ENCODE measurements at regions not wholly inside any gene's neighbourhood (a gene's known extent, or its start where the extent isn't known, plus 50 kb on each side); places are given as distances from the start of the nearest gene placed in this dataset.

DNA sequence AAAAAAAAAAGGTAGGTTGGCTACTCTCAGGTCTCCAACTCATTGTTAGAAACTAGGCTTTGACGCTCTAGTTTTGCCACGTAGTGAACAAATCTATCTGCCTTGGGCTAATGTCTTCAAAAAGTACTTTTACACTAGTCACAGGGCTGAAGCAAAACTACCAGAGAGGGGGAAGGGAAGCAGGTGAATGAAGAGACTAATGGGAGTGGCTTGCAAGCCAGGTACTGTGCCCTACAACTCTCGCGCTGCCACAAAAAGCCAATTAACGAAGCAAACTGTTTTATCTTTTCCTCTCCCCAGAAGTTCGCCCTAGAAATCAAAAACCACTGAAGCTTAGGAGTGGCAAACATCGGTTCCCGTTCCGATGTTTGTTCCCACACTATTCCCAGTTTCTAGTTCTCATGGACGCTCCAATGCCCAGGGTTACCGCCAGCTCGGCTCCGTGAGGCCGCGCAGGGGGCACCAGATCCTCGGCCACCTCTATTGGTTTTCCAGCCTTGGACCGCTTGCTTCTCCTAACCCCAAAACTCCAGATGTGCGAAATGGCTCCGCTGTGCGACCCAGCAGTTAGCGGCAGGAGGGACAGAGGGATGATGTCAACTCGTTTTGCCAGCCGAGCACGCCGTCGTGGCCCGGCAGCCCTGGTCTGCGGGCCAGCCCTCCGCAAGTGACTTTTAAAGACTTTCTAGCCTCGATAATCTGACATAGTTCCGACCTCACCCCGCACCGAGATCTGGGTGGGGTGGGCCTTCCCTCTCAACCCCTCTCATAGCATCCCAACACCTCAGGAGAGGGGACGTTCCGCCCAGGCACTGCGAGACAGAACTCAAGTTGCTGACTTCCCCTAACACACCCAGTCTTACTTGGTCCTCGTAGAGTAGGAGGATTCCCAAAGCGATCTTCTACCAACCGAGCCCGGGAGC lies 242.1 kb downstream of the KDM5D start:
- Histone ChIP-seq H3K36me3 (ENCODE audit: control insufficient read depth in 2 of 2, extremely low read depth in 1 of 2, insufficient read depth in 1 of 2, low read length in 1 of 2) (no peaks in the 10 kb centered on the region), H3K27me3 (replicated peaks in 1 of 2; ENCODE audit: control insufficient read depth in 2 of 2, extremely low read depth in 1 of 2, insufficient read depth in 2 of 2, low read length in 1 of 2) (no peaks in the 10 kb centered on the region), H3K4me3 (ENCODE audit: control insufficient read depth in 1 of 2, extremely low read depth in 1 of 2, low read length in 1 of 2) (peak overlapping the region in 1 of 2 donors; percentile 66), H3K9me3 (no peaks in the 10 kb centered on the region), H3K4me1 (ENCODE audit: control insufficient read depth in 1 of 2, extremely low read depth in 1 of 2, insufficient read depth in 2 of 2, low read length in 2 of 2) (peaks cover 0 to 27% of the 10 kb centered on the region in 2 experiments), H3K27ac (ENCODE audit: low read length) (peak overlapping the region; percentile 69)
- peak in 18 of 35 experiments; percentile 1 to 41 (median 21) for DNase-seq
- H3K36me3 Mint-ChIP-seq: no peaks in the 10 kb centered on the region
- no peaks in the 10 kb centered on the region for H3K9me3 Mint-ChIP-seq
- ChIA-PET CTCF (interaction anchor here in 1 of 2 donors (0.8 to 1.5 kb wide), 4 partner anchors 65 to 73 kb away, joined by 3 to 6 read pairs (median 4); no protein-coding TSS in a partner anchor), POLR2A (interaction anchor here in 1 of 2 donors (1.5 kb wide), 1 partner anchor 65 kb away, joined by 3 read pairs; no protein-coding TSS in a partner anchor)
- H3K27ac Mint-ChIP-seq: peak overlapping the region in 1 of 2 donors; percentile 93
- 39% methylated on average over 16 of the region's 40 CpGs for WGBS (ENCODE audit: insufficient coverage)
- H3K4me3 Mint-ChIP-seq: peak overlapping the region in 1 of 3 donors; percentile 91
- H3K27me3 Mint-ChIP-seq: no peaks in the 10 kb centered on the region
- H3K4me1 Mint-ChIP-seq: peaks cover 0 to 44% (median 0%) of the 10 kb centered on the region in 3 donors
- ATAC-seq (replicated peaks in 1 of 4): peak in 2 of 4 experiments; percentile 59 to 61

DNA sequence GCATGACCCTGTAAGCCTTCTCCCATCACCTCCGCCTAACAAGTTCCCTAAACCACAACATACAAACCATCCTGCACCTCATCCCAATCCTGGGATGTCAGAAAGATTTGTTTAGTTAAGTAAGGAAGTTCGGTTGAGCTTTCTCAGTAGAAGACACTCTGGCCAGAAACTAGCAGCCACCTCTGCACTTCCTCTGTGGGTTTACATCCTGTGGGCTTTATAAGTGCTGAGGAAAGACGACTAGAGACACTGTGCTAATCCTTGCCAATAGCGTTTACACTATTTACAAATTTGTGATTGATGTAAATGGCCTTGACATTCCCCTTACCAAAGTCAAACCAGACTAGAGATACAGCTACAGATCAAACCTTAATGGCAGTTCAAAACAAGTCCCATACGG lies 246.0 kb downstream of the KDM5D start:
- Histone ChIP-seq H3K36me3 (ENCODE audit: control insufficient read depth in 2 of 2, extremely low read depth in 1 of 2, insufficient read depth in 1 of 2, low read length in 1 of 2) (no peaks in the 10 kb centered on the region), H3K27me3 (replicated peaks in 1 of 2; ENCODE audit: control insufficient read depth in 2 of 2, extremely low read depth in 1 of 2, insufficient read depth in 2 of 2, low read length in 1 of 2) (no peaks in the 10 kb centered on the region), H3K27ac (ENCODE audit: low read length) (peak overlapping the region; percentile 59), H3K4me3 (ENCODE audit: control insufficient read depth in 1 of 2, extremely low read depth in 1 of 2, low read length in 1 of 2) (no peak overlapping the region), H3K9me3 (no peaks in the 10 kb centered on the region), H3K4me1 (ENCODE audit: control insufficient read depth in 1 of 2, extremely low read depth in 1 of 2, insufficient read depth in 2 of 2, low read length in 2 of 2) (peaks cover 0 to 29% of the 10 kb centered on the region in 2 experiments)
- POLR2A ChIA-PET: interaction anchor here in 1 of 2 donors (0.5 kb wide), 1 partner anchor 13 kb away, joined by 4 read pairs; no protein-coding TSS in a partner anchor
- peaks cover 0 to 73% (median 0%) of the 10 kb centered on the region in 3 donors for H3K4me1 Mint-ChIP-seq
- H3K27me3 Mint-ChIP-seq: no peaks in the 10 kb centered on the region
- peak in 6 of 35 experiments; percentile 1 to 38 (median 3) for DNase-seq
- H3K36me3 Mint-ChIP-seq: no peaks in the 10 kb centered on the region
- no CpG with 5 or more reads among the region's 5 CpGs for WGBS (ENCODE audit: insufficient coverage)
- no peaks in the 10 kb centered on the region for H3K9me3 Mint-ChIP-seq
- peak overlapping the region in 1 of 2 donors; percentile 96 for H3K27ac Mint-ChIP-seq
- ATAC-seq (replicated peaks in 1 of 4): peak in 2 of 4 experiments; percentile 64 to 65
- CTCF ChIA-PET: interaction anchor here in 1 of 2 donors (0.8 kb wide), 1 partner anchor 69 kb away, joined by 3 read pairs; no protein-coding TSS in a partner anchor
- peak overlapping the region in 1 of 3 donors; percentile 62 for H3K4me3 Mint-ChIP-seq

DNA sequence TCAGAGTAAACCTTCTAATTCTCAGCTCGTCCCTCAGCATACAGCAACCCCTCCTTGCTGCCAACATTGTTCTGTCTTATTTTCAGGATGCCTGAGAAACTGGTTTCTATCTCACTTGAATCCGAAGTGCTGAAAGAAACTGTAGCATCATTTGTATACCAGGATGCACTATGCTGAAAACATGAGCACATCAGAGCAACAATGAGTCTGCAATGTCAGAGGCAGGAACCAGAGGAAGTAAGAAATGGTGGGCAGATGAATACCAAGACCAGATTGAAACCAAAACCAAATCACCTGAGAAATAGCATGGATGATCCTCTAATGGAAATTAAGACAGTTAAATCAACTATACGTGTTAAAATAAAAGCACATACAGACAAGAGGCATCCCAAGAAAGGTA lies 257.0 kb downstream of the KDM5D start:
- no peak for ATAC-seq (replicated peaks in 1 of 4)
- no CpG with 5 or more reads among the region's 3 CpGs for WGBS (ENCODE audit: insufficient coverage)
- Histone ChIP-seq H3K4me3 (ENCODE audit: control insufficient read depth in 1 of 2, extremely low read depth in 1 of 2, low read length in 1 of 2) (no peak overlapping the region), H3K27ac (ENCODE audit: low read length) (no peak overlapping the region), H3K36me3 (ENCODE audit: control insufficient read depth in 2 of 2, extremely low read depth in 1 of 2, insufficient read depth in 1 of 2, low read length in 1 of 2) (no peaks in the 10 kb centered on the region), H3K4me1 (ENCODE audit: control insufficient read depth in 1 of 2, extremely low read depth in 1 of 2, insufficient read depth in 2 of 2, low read length in 2 of 2) (no peaks in the 10 kb centered on the region), H3K27me3 (replicated peaks in 1 of 2; ENCODE audit: control insufficient read depth in 2 of 2, extremely low read depth in 1 of 2, insufficient read depth in 2 of 2, low read length in 1 of 2) (no peaks in the 10 kb centered on the region), H3K9me3 (no peaks in the 10 kb centered on the region)
- H3K9me3 Mint-ChIP-seq: peaks cover 0 to 20% (median 0%) of the 10 kb centered on the region in 3 donors
- no peak overlapping the region for H3K4me3 Mint-ChIP-seq
- no peaks in the 10 kb centered on the region for H3K27me3 Mint-ChIP-seq
- POLR2A ChIA-PET: no interaction called here
- DNase-seq: no peak
- H3K4me1 Mint-ChIP-seq: peaks cover 0 to 11% (median 0%) of the 10 kb centered on the region in 3 donors
- no peak overlapping the region for H3K27ac Mint-ChIP-seq
- CTCF ChIA-PET: no interaction called here
- H3K36me3 Mint-ChIP-seq: peaks cover 17% of the 10 kb centered on the region

DNA sequence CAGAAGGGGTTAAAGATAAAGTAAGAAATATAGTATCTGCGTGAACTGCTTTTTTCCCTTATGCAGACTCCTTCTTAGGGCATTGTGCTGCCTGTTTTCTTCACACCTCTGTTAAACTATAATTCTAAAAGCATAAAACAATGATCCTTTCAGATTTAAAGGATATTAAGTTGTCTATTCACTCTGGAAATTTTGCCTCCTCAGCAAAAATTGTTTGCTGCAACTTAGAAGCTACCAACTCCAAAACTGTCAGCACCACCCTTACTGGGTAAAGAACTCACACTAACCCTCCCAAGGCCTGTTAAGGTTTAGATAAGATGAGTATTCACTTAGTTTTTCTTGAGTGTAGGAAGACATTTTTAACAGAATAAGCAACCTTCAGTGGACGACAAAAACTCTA lies 259.5 kb downstream of the KDM5D start:
- no peak for DNase-seq
- Mint-ChIP-seq H3K4me1 (peaks cover 0 to 8% (median 0%) of the 10 kb centered on the region in 3 donors), H3K36me3 (peaks cover 15% of the 10 kb centered on the region), H3K4me3 (no peak overlapping the region), H3K27me3 (no peaks in the 10 kb centered on the region), H3K27ac (no peak overlapping the region), H3K9me3 (peaks cover 0 to 16% (median 0%) of the 10 kb centered on the region in 3 donors)
- ATAC-seq (replicated peaks in 1 of 4): no peak
- Histone ChIP-seq H3K4me3 (ENCODE audit: control insufficient read depth in 1 of 2, extremely low read depth in 1 of 2, low read length in 1 of 2) (no peak overlapping the region), H3K9me3 (no peaks in the 10 kb centered on the region), H3K27ac (ENCODE audit: low read length) (no peak overlapping the region), H3K4me1 (ENCODE audit: control insufficient read depth in 1 of 2, extremely low read depth in 1 of 2, insufficient read depth in 2 of 2, low read length in 2 of 2) (no peaks in the 10 kb centered on the region), H3K36me3 (ENCODE audit: control insufficient read depth in 2 of 2, extremely low read depth in 1 of 2, insufficient read depth in 1 of 2, low read length in 1 of 2) (no peaks in the 10 kb centered on the region), H3K27me3 (replicated peaks in 1 of 2; ENCODE audit: control insufficient read depth in 2 of 2, extremely low read depth in 1 of 2, insufficient read depth in 2 of 2, low read length in 1 of 2) (no peaks in the 10 kb centered on the region)
- WGBS (ENCODE audit: insufficient coverage): no CpG with 5 or more reads among the region's 2 CpGs
- CTCF ChIA-PET: no interaction called here
- POLR2A ChIA-PET: interaction anchor here in 1 of 2 donors (0.7 kb wide), 1 partner anchor 14 kb away, joined by 4 read pairs; no protein-coding TSS in a partner anchor

DNA sequence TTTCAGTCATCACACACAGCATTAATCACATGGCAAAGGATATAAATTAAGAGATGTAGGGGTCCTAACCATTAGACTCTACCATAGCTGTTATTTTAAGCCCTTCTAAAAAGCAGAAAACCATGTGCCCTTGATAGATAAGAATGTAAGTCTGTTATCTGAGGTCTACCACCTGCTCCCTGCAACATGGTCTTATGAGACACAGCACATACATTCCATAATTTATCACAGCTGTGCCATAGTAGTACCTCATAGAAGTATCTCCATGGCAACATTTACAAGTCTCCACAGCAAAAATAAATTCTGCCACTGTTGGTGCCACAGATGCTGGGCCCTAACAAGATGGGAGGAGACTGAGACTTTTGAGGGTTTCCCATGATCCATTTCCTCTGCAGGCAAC lies 265.4 kb downstream of the KDM5D start:
- CTCF ChIA-PET: no interaction called here
- H3K27ac ChIP-seq (ENCODE audit: low read length): no peak overlapping the region
- no peaks in the 10 kb centered on the region for H3K27me3 ChIP-seq (replicated peaks in 1 of 2; ENCODE audit: control insufficient read depth in 2 of 2, extremely low read depth in 1 of 2, insufficient read depth in 2 of 2, low read length in 1 of 2)
- ATAC-seq (replicated peaks in 1 of 4): no peak
- Mint-ChIP-seq H3K36me3 (peaks cover 26% of the 10 kb centered on the region), H3K4me1 (peaks cover 0 to 24% (median 0%) of the 10 kb centered on the region in 3 donors), H3K27ac (no peak overlapping the region), H3K9me3 (no peaks in the 10 kb centered on the region), H3K4me3 (no peak overlapping the region), H3K27me3 (no peaks in the 10 kb centered on the region)
- H3K4me3 ChIP-seq (ENCODE audit: control insufficient read depth in 1 of 2, extremely low read depth in 1 of 2, low read length in 1 of 2): no peak overlapping the region
- no peaks in the 10 kb centered on the region for H3K9me3 ChIP-seq
- POLR2A ChIA-PET: no interaction called here
- DNase-seq: no peak
- H3K36me3 ChIP-seq (ENCODE audit: control insufficient read depth in 2 of 2, extremely low read depth in 1 of 2, insufficient read depth in 1 of 2, low read length in 1 of 2): peaks cover 0 to 5% of the 10 kb centered on the region in 2 donors
- H3K4me1 ChIP-seq (ENCODE audit: control insufficient read depth in 1 of 2, extremely low read depth in 1 of 2, insufficient read depth in 2 of 2, low read length in 2 of 2): peaks cover 0 to 4% of the 10 kb centered on the region in 2 experiments

DNA sequence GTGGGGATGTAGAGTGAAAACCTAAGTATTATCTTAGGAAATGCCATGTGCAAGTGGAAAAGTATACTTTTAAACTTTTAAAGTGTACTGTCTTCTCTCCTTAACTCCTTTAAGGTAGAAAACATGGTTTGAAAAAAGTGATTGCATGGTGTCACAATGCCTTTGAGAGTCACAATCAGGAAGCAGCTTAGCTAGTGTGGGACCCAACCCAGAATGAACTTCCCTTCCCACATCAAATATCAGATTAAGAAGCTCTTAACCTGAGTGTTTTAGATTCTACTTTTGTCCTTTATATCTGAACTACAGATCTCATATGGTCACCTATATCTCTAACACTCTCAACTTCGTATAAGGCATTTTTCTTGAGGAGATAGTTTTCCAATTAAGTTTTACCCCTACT lies 266.6 kb downstream of the KDM5D start:
- H3K9me3 ChIP-seq: no peaks in the 10 kb centered on the region
- DNase-seq (no peak), ATAC-seq (replicated peaks in 1 of 4) (peak in 1 of 4 experiments; percentile 70)
- Mint-ChIP-seq H3K4me3 (no peak overlapping the region), H3K27ac (peak overlapping the region in 1 of 2 donors; percentile 74), H3K4me1 (peaks cover 0 to 23% (median 0%) of the 10 kb centered on the region in 3 donors), H3K36me3 (peaks cover 25% of the 10 kb centered on the region), H3K9me3 (no peaks in the 10 kb centered on the region), H3K27me3 (no peaks in the 10 kb centered on the region)
- POLR2A ChIA-PET: no interaction called here
- H3K36me3 ChIP-seq (ENCODE audit: control insufficient read depth in 2 of 2, extremely low read depth in 1 of 2, insufficient read depth in 1 of 2, low read length in 1 of 2): peaks cover 0 to 5% of the 10 kb centered on the region in 2 donors
- H3K27me3 ChIP-seq (replicated peaks in 1 of 2; ENCODE audit: control insufficient read depth in 2 of 2, extremely low read depth in 1 of 2, insufficient read depth in 2 of 2, low read length in 1 of 2): no peaks in the 10 kb centered on the region
- no CpG with 5 or more reads among the region's 1 CpG for WGBS (ENCODE audit: insufficient coverage)
- H3K4me3 ChIP-seq (ENCODE audit: control insufficient read depth in 1 of 2, extremely low read depth in 1 of 2, low read length in 1 of 2): no peak overlapping the region
- peaks cover 0 to 4% of the 10 kb centered on the region in 2 experiments for H3K4me1 ChIP-seq (ENCODE audit: control insufficient read depth in 1 of 2, extremely low read depth in 1 of 2, insufficient read depth in 2 of 2, low read length in 2 of 2)
- CTCF ChIA-PET: interaction anchor here in 1 of 2 donors (0.8 kb wide), 1 partner anchor 1045 kb away, joined by 3 read pairs; no protein-coding TSS in a partner anchor
- no peak overlapping the region for H3K27ac ChIP-seq (ENCODE audit: low read length)

All from T-cell (primary cell).